ENCODE measurements at regions not wholly inside any gene's neighbourhood (a gene's known extent, or its start where the extent isn't known, plus 50 kb on each side); places are given as distances from the start of the nearest gene placed in this dataset.

- no peak for TF ChIP-seq RBAK (tag by site-specific recombination; IDR thresholded peaks at IDR 0.05)
- no peak for TF ChIP-seq ZNF10 (tag by site-specific recombination; IDR thresholded peaks at IDR 0.05)
- TF ChIP-seq PRDM1 (tag by site-specific recombination; IDR thresholded peaks at IDR 0.05) = no peak
- TF ChIP-seq ZNF585B (tag by site-specific recombination; IDR thresholded peaks at IDR 0.05) = no peak
These were observed 161.5 kb downstream of the MYLK4 start (continued) for GRCh38 chr6:2589171-2589661.

GRCh38 chr6:2583459-2583858, 167.3 kb downstream of the MYLK4 start:
- CTCF ChIA-PET = no interaction called here
- H3K4me1 ChIP-seq (ENCODE audit: control insufficient read depth, insufficient read depth, low read length) = no peaks in the 10 kb centered on the region
- no peaks in the 10 kb centered on the region for H3K36me3 ChIP-seq (ENCODE audit: control insufficient read depth in 2 of 2, insufficient read depth in 1 of 2, low read length in 2 of 2)
- peak; percentile 68 for TF ChIP-seq EGR2 (tag by site-specific recombination; IDR thresholded peaks at IDR 0.05; ENCODE audit: low read depth)
- TF ChIP-seq ZNF266 (tag by site-specific recombination; IDR thresholded peaks at IDR 0.05; ENCODE audit: low read depth) = no peak
- TF ChIP-seq ZNF544 (tag by site-specific recombination; IDR thresholded peaks at IDR 0.05) = no peak
- TF ChIP-seq ZFHX2 (tag by site-specific recombination; conservative IDR thresholded peaks at IDR 0.05) = peak; percentile 57
- no peak for TF ChIP-seq ZNF366 (tag by site-specific recombination; conservative IDR thresholded peaks at IDR 0.05)
- TF ChIP-seq ZNF792 (tag by site-specific recombination; IDR thresholded peaks at IDR 0.05) = no peak
- no peak overlapping the region for H3K4me3 ChIP-seq (ENCODE audit: low read depth, low read length)
- no peaks in the 10 kb centered on the region for H3K9me3 ChIP-seq (ENCODE audit: control insufficient read depth, insufficient read depth, low read depth, low read length)
- POLR2A ChIA-PET = no interaction called here
- no peak overlapping the region for H3K27ac ChIP-seq (ENCODE audit: extremely low read depth, low read depth, low read length)

- Histone ChIP-seq H3K4me1 (ENCODE audit: control insufficient read depth, insufficient read depth, low read length) (no peaks in the 10 kb centered on the region), H3K4me3 (ENCODE audit: low read depth, low read length) (no peak overlapping the region), H3K36me3 (ENCODE audit: control insufficient read depth in 2 of 2, insufficient read depth in 1 of 2, low read length in 2 of 2) (no peaks in the 10 kb centered on the region), H3K27ac (ENCODE audit: extremely low read depth, low read depth, low read length) (no peak overlapping the region), H3K9me3 (ENCODE audit: control insufficient read depth, insufficient read depth, low read depth, low read length) (no peaks in the 10 kb centered on the region)
- TF ChIP-seq ZSCAN18 (tag by site-specific recombination; IDR thresholded peaks at IDR 0.05) (no peak), ZNF776 (tag by site-specific recombination; IDR thresholded peaks at IDR 0.05; ENCODE audit: borderline replicate concordance) (no peak), ZSCAN30 (tag by site-specific recombination; IDR thresholded peaks at IDR 0.05) (no peak), ZNF571 (tag by site-specific recombination; IDR thresholded peaks at IDR 0.05) (no peak), ZFP69B (tag by site-specific recombination; IDR thresholded peaks at IDR 0.05) (no peak), ZNF488 (tag by site-specific recombination; IDR thresholded peaks at IDR 0.05) (no peak), ZNF777 (tag by site-specific recombination; IDR thresholded peaks at IDR 0.05; ENCODE audit: borderline replicate concordance) (no peak), ZNF16 (tag by site-specific recombination; IDR thresholded peaks at IDR 0.05; ENCODE audit: low read depth) (no peak), ZNF513 (tag by site-specific recombination; IDR thresholded peaks at IDR 0.05) (no peak), ZNF610 (tag by site-specific recombination; IDR thresholded peaks at IDR 0.05; ENCODE audit: borderline replicate concordance) (no peak), HOXC10 (CRISPR knock-in tag; IDR thresholded peaks at IDR 0.05) (no peak), ZNF530 (tag by site-specific recombination; IDR thresholded peaks at IDR 0.05; ENCODE audit: low read depth) (no peak)
- CTCF ChIA-PET = interaction anchor here (0.6 to 3.0 kb wide), 3 partner anchors 52 to 1096 kb away, joined by 3 to 10 read pairs (median 3); no protein-coding TSS in a partner anchor
- POLR2A ChIA-PET = no interaction called here
These were observed 168.5 kb downstream of the MYLK4 start for GRCh38 chr6:2582268-2582667.
